ENCODE measurements at regions not wholly inside any gene's neighbourhood (a gene's known extent, or its start where the extent isn't known, plus 50 kb on each side); places are given as distances from the start of the nearest gene placed in this dataset.
A peak's percentile ranks its signal among the peaks of the same experiment; 100 is the strongest.

DNA sequence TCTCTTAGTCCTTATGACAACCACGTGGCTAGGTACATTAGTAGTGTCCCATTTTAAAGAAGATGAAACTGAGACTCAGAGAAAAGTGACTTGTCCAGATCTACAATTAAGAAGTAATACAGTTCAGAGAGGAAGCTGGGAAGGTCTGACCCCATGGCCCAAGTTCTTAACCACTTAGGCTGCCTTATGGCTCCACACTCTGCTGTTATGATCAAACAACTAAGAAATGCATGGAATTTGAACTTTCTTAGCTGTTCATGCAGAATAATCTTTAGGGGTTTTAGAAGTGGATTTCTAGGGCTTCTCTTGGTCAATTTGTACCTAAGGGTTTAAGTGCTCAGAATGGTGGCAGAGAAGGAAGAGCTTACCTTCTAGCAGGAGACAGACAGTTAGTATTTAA is 128.0 kb upstream of the MSX2 start:
- DNase-seq (ENCODE audit: low read depth) = peak; percentile 36

DNA sequence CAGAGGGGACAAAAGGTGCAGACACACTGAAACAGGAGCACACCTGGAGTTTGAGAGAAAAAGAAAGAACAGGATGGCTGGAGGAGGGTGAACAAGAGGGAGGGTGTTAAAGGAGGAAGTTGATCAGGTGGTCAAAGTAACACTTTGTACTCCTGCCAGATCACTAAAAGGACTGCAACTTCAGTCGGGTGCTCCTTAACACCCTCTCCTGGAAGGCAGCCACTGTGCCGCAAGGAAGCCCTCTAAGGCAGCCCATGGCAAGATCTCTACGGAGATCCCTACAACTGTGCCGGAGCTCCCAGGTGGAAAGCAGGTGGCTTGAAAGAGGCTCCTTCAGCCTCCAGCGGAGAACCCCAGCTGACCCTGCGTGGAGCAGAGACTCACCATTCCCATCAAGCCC is 124.4 kb upstream of the MSX2 start:
- no peak for DNase-seq (ENCODE audit: low read depth)

DNA sequence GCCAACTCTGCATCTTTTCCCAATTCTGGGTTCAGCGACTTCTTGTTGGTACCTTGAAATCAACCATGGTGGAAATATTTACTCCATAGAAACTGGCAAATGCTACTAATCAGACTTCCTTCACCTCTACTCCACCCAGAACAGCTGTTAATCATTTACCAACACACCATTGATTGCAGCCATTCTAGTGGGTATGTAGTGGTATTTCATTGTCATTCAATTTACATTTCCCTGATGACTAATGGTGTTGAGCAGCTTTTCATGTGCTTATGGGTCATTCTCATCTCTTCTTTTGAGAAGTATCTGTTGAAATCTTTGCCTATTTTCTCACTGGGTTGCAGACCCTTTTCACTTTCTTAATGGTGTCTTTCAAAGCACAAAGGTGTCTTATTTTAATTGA is 122.4 kb upstream of the MSX2 start:
- DNase-seq (ENCODE audit: low read depth) = peak; percentile 8

DNA sequence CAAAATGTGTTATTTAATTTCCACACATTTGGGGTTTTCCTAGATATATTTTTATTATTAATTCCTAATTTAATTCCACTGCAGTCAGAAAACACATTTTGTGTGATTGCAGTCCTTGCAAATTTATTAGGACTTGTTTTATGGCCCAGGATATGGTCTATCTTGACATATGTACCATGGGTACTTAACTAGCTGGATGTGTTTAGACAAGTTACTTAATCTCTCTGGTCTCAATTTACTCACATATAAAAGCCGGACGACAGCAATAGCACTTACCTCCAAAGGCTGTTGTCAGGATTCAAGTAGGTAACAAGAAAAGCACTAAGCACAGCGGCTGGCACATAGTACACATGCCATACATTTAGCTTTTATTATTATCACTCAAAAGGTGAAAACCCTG is 118.2 kb upstream of the MSX2 start:
- no peak for DNase-seq (ENCODE audit: low read depth)

DNA sequence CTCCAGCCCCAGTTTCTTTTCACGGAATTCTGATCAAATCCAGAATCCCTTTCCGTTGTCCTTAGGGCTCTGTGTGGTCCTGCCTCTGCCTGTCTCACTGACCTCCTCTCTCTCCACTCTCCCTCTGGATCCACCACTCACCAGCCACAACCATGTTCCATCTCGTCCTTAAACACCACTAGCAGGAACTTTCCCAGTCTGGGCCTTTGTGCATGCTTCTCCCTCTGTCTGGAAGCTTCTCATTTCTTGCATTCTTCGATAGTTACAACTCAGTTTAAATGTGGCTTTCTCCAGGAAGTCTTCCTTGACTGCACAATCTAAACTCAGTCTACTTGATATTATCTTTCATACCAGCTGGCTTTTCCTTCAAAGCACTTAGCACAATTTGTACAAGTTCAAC is 117.7 kb upstream of the MSX2 start:
- DNase-seq (ENCODE audit: low read depth) = peak; percentile 4

DNA sequence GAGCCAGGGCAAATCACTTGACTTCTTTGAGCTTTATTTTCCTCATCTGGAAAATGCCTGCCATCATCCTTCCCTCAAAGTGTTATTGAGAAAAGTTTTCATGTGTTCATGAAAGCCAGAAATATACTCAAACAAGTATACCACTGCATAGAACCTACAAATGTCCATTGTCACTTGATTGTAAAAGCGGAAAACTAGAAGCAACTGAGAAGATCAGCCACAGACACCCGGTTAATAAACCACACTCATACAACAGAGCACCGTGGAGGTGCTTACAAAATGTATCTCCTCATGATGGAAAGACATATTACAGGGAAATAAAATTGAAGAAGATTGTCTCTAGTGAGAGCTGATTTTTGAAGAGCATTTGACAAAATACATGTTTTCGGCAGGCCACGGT is 117.2 kb upstream of the MSX2 start:
- no peak for DNase-seq (ENCODE audit: low read depth)

DNA sequence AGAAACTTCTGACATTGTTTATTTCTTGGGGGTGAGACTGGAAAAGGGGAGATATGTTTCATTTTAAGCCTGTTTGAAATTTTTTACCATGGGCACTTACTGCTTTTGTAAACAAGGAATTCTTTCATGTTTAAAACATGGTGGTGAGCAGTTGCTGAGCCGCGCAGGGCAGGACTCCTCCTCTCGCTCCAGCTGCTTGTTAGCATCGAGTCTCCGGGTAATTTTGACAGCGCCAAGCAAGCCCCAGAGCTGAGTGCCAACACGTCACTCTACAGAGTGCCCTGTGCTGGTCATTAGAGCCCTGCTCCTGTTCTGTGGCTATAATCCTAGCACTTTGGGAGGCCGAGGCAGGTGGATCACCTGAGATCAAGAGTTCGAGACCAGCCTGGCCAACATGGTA is 116.5 kb upstream of the MSX2 start:
- no peak for DNase-seq (ENCODE audit: low read depth)

DNA sequence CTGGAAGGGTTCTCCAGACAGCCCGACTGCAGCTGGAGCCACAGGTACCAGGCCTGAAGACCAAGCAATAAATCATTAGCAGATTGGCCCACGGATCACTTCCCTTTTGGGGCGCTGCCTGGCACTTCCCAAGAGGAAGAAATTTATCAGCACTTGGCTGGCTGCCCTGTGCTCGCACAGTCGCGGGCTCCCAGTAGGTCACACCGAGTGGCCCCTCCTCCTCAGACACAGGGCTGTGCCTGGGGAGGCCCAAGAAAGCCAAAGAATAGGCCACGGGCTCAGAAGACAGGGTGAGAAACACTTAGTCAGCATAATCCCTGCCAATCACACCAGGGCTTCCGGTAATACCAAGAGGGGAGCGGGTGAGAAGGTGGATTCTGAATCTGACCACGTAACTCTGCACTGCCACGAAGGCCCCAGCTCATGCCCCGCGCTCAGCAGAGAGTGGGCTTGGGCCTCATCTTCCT is 115.7 kb upstream of the MSX2 start:
- DNase-seq (ENCODE audit: low read depth) = no peak

DNA sequence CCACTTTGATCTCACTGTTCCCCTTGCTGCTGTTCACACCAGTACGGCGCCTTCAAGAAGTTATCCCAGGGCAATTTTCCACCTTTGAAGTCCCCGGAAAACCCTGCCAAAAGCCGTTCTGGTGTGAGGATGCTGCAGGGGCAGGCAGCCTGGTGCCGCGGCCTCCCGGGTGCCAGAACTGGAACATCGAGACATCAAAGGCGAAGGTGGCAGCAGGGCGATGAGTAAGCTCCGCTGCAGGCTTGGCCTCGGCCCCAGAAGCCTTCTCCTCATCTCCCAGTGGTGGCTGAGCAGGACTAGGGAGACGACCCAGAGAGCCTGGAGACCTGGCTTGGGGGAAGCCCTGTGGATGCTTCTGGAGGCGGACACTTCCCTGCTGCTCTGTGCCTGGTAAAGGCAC is 115.3 kb upstream of the MSX2 start:
- DNase-seq (ENCODE audit: low read depth) = no peak

DNA sequence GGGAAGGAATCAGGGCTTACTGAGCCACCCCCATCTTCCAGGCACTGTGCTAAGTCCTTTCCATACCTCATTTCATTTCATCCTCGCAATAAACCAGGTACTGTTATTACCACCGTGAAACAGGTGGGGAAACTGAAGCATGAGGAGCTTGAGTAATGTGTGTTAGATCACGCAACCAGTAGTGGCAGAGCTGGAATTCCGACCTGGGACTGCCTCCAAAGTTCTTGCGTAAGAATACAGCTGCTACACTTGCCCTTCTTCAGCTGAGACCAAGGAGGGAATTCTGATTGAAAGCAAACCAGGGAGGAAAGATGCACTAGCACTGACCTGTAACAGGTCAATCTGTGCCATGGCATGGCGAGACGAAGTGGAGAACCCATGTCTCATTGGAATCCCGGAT is 113.4 kb upstream of the MSX2 start:
- peak; percentile 24 for DNase-seq (ENCODE audit: low read depth)

DNA sequence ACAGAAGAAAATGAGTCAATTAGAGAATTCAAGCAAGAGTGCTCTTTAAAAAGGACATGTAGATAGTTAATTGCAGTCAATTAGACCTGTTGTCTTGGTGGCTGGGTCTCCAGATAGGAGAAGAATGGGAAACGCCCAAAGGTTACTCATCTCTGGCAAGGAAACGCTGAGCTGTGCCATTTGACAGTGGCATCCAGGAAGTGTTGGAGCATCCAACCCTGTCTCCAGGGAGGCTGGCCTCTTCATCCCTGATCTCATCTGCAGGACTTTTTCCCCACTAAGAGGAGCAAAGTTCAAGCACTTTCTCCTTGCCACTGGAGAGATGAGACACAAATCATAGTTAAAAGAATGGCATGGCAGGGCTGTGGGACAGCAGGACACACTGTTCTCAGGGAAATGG is 111.7 kb upstream of the MSX2 start:
- DNase-seq (ENCODE audit: low read depth) = no peak

DNA sequence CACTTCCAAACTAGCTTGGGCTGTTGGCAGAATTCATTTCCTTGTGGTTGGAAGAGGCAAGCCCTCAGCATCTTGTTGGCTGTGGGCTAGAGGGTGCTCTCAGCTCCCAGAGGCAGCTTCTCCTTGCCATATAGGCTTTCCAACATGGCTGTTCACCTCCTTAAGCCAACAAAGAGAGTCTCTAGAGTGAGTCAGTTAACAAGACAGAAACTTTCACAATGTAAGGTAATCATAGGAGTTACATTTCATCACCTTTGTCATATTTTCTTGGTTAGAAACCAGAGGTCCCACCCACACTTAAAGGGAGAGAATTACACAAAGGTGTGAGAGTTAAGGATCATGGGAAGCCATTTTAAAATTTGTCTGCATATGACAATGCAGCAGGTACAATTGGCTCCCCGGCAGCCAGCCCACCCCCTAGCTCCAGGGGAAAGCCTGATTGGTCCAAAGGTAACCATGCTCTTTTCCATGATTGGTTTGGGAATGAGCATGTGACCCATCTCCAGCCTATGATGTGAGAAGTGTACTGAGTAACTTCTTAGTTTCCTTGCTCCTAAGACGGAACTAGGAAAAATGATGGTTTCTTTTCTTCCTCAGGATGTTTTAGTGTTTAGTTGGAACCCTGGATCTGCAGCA is 109.8 kb upstream of the MSX2 start:
- no peak for DNase-seq (ENCODE audit: low read depth)

DNA sequence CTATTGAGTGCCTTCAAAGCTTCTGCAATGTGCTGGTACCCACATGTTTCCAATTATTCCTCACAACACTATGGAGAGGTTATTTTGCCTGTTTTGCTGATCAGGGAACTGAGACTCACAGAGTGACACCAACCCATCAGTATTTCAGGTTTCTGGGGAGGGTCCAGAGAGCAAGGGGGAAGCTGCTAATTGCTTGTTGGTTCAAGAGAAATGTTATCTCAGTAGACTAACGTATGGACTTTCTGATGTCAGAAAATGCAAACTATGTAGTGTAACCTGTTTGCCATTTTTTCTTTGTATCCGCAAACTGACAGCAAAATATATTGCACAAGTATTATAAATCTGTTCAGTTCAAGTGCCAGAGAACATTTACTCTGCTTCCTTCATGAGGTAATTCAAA is 108.3 kb upstream of the MSX2 start:
- DNase-seq (ENCODE audit: low read depth) = no peak

DNA sequence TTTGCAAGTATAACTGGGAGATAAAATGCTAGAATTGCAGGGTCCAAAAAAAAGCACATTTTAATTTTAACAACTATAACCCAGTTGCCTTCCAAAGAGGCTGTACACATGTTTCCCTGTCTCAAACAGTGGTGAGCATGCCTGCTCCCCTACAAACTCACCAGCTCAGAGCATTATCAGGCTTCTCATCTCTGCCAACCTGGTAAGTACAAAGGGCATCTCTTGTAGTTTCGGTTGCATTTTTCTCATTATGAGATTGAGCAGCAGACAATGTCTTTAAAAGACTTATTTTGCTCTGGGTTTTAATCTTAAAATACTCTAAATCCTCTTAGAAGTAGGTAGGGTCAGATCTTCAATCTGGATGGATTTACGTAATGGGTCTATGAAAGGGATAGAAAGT is 107.1 kb upstream of the MSX2 start:
- no peak for DNase-seq (ENCODE audit: low read depth)

DNA sequence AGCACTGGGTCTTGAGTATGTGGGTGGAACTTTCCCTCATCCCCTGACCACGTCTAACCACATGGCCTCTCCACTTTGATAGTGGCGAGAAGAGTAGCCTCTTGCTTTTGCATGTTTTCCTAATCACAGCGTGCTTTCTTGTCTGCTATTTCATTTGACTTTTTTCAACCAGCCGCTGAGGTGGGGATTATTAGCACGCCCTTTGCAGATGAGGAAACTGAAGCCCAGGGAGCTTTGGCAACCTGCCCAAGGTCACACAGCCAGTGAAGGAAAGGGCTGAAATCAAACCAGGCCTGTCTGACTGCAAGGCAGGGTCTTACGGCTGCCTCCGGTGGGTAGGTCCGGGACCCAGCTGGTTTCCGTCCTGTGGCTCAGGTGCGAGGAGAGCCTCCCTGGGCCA is 106.5 kb upstream of the MSX2 start:
- DNase-seq (ENCODE audit: low read depth) = no peak

DNA sequence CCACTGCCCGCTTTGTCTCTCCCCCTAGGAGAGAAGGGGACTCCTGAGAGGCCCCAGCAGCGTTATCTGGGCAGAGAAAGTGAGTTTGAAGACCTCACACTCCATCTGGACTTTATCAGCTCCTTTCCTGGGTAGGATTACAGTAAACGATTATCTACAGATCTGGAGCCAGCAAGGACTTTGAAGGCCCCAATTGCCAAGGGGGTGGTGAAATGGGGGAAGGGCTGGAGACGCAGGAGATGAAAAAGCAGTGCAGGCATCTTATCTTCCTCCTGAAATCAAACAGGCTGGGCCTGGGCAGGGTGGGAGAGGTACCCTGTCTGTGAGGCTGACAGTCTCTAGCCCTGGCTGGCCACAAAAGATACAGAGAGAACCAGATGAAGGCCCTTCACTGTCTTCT is 105.8 kb upstream of the MSX2 start:
- DNase-seq (ENCODE audit: low read depth) = no peak

DNA sequence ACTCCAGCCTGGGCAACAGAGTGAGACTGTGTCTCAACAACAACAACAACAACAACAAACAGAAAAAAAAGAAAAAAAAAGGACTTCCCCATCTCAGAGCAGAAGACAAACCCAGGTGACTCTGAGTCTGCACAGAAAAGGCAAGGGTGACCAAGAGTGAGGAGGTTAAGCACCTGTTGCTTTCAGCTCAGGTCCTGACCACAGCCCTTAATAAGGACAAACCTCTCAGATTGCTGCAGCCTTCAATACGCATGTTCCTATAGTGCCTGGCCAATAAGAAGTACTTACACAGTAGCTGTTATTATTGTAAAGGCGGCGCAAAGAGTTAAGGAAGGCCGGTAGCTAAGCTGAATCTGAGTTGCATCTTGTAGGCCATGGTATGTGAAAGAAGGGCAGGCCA is 102.3 kb upstream of the MSX2 start:
- no peak for DNase-seq (ENCODE audit: low read depth)

DNA sequence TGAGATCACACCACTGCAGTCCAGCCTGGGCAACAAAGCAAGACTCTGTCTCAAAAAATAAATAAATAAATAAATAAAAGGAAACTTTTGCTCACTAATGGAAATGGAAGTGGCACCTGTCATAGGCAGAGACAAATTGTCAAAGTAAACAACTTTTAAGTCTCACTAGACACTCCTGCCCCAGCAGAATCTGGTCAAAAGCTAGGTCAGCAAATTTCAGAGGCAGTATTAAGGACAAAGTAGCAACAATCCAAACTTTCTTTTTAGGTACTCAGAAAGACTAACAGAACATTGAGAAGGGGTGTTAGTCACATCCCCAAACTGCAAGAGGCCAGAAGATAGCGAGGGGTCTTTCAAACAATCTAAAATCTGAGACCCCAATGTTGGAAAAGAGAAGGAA is 101.4 kb upstream of the MSX2 start:
- no peak for DNase-seq (ENCODE audit: low read depth)

DNA sequence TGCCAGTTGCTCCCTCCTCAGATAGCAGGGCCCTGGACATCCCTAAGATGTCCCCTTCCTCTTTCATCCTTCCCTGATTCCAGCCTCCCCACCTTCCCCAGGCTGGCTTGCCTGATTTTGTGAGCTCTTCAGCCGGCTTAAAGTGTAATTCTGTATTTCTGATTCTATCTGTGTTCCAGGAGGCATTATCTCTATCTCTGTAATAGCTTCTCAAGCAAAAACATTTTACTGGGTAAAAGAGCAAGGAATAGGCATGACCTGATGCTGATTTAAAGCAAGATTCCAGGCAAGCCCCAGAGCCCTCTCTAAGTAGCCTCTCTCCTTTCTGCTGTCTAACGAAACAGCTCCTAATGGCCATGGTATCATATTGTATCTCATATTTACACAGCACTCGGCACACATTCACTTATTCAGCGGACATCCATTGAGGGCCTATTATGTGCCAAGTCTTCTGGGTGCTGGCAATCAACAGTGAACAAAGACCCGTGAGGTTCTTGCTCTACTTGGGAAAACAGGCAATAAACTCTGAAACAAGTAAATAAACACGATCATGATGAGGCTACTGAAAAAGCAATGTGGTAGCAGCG is 100.9 kb upstream of the MSX2 start:
- DNase-seq (ENCODE audit: low read depth) = no peak

DNA sequence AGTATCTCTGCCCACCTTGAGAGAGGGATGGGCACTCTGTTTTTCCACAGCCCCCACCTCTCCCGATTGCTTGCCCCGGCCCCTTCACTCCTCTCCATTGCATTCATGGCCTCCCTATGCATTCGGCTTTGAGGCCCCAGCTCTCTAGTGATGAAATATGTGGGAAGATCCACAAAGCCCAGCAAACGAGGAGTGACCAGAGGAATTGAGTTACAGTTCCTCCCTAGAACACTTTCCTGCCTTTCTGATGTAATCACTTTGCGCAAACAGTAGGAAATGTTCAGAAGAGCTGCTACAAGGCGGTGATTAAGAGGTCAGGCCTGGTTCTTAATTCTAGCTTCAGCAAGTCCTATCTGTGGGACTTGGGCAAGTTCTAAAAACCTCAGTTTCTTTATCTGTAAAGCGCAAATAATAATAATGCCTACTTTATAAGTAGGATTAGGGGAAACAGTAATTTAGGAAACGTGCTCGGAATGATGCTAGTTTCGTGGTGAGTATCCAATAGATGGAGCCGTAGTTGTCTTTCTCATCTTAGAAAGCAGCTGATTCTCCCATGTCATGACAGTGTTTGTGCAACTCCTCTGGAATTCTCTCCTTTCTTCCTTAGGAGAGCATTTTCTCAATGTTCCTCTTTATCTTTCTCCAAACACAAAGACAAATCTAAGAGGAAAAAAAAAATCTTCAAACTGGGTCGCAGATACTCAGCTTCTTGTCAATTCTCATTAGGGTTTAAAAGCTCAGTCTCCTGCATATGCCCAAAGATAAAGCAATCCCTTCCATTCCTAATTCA is 99.5 kb upstream of the MSX2 start:
- DNase-seq (ENCODE audit: low read depth) = no peak

DNA sequence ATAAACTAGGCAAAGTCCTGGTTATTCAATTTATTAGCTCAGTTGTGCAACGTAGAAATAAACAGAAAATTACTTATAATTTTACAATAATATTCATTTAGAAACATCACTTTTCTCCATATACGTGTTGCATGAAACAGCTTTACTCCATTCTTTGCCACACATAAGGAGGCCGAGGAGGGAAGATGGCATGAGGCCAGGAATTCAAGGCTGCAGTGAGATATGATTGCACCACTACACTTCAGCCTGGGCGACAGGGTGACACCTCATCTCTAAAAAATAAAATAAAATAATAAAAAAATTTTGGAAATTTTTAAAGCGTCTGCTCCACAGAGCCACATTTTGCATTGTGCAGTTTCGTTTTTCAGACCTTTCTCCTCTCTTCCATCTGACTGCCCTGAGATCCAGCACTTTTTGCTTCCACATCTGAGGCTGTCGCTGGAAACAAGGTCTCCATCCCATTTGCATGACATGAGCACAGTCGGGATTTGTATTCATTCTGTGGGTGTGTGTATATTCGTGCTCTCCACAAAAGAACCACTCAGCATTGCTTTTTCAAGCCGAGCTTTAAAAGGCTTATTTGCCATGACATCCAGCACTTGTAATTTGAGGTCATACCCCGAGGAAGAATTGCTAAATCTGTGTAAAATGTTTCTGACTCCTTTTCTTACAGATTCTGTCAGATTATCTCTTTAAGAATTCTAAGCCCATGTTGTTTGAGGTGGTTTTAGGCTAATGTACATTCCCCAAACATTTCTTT is 98.6 kb upstream of the MSX2 start:
- DNase-seq (ENCODE audit: low read depth) = no peak

DNA sequence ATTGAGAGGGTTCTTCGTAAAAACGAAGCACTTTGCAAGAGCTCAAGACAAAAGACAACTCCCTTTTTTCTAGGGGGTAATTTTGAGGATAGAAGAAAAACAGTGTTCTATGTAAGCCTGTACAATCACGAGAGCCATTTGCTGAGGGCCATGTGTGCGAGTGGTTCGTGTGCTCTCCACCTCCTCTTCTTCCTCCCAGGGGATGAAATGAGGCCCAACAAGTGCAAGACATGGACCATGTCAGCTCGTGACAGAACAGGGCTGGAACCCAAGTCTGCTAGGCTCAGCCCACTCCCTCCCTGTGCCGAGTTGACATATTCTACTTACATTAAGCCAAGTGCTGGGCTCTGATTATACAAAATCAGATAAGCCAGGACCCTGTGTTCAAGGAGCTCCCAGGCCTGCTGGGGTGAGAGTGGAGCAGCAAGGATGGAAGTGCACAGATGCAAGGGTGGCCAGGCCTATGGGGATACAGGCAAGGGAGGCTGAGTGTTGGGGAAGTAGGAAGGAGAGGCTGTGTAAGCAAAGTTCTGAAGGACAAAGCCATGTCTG is 97.9 kb upstream of the MSX2 start:
- DNase-seq (ENCODE audit: low read depth) = no peak

DNA sequence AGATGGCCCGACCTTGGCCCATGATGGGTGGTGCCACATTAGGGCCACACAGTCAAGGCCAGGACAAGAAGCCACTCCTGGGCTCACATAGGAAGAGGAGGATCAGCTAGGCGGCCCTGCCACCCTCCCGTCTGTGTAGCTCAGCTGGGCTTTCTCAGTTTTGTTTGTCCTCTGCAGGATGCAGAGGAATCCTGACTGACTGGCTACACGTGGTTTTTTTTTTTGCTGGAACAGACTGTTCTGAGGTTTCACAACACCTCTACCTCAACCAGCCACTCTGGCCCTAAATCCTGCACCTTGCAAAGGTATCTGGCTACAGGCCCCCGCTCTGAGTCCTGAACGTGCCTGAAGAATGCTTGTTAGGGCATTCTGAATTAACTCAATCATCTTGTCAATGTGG is 88.3 kb upstream of the MSX2 start:
- no peak for DNase-seq (ENCODE audit: low read depth)
